ENCODE measurements at regions not wholly inside any gene's neighbourhood (a gene's known extent, or its start where the extent isn't known, plus 50 kb on each side); places are given as distances from the start of the nearest gene placed in this dataset.
A peak's percentile ranks its signal among the peaks of the same experiment; 100 is the strongest.

GRCh38 chr4:126241634-126242033 lies 926.9 kb downstream of the FAT4 start:
- Histone ChIP-seq H3K27ac (replicated peaks) (no peak overlapping the region), H3K4me3 (replicated peaks; ENCODE audit: insufficient read depth, low read length) (no peak overlapping the region), H3K27me3 (ENCODE audit: insufficient read depth, poor library complexity, severe bottlenecking) (no peaks in the 10 kb centered on the region)
- no peak for DNase-seq (ENCODE audit: low read depth in 1 of 2, low spot score in 1 of 2)
- TF ChIP-seq POLR2AphosphoS5 (IDR thresholded peaks at IDR 0.05; ENCODE audit: low read depth) (no peak), SPI1 (IDR thresholded peaks at IDR 0.05; ENCODE audit: borderline replicate concordance, low read depth) (no peak), CTCF (IDR thresholded peaks at IDR 0.05; ENCODE audit: insufficient read depth, low read length) (no peak), REST (IDR thresholded peaks at IDR 0.05; ENCODE audit: insufficient replicate concordance, low read depth) (no peak), GABPA (IDR thresholded peaks at IDR 0.05; ENCODE audit: low read depth) (no peak)

- H3K4me3 ChIP-seq (replicated peaks; ENCODE audit: insufficient read depth, low read length) = no peak overlapping the region
- TF ChIP-seq POLR2AphosphoS5 (IDR thresholded peaks at IDR 0.05; ENCODE audit: low read depth) = no peak
- TF ChIP-seq REST (IDR thresholded peaks at IDR 0.05; ENCODE audit: insufficient replicate concordance, low read depth) = no peak
- TF ChIP-seq GABPA (IDR thresholded peaks at IDR 0.05; ENCODE audit: low read depth) = no peak
- no peak for TF ChIP-seq SPI1 (IDR thresholded peaks at IDR 0.05; ENCODE audit: borderline replicate concordance, low read depth)
- no peak for TF ChIP-seq CTCF (IDR thresholded peaks at IDR 0.05; ENCODE audit: insufficient read depth, low read length)
- DNase-seq (ENCODE audit: low read depth in 1 of 2, low spot score in 1 of 2) = no peak
- H3K27ac ChIP-seq (replicated peaks) = no peak overlapping the region
- no peaks in the 10 kb centered on the region for H3K27me3 ChIP-seq (ENCODE audit: insufficient read depth, poor library complexity, severe bottlenecking)
These were observed 928.1 kb downstream of the FAT4 start for GRCh38 chr4:126242679-126243390.

GRCh38 chr4:126247409-126247808 lies 932.7 kb downstream of the FAT4 start:
- H3K4me3 ChIP-seq (replicated peaks; ENCODE audit: insufficient read depth, low read length) = no peak overlapping the region
- no peak overlapping the region for H3K27ac ChIP-seq (replicated peaks)
- H3K27me3 ChIP-seq (ENCODE audit: insufficient read depth, poor library complexity, severe bottlenecking) = no peaks in the 10 kb centered on the region
- TF ChIP-seq CTCF (IDR thresholded peaks at IDR 0.05; ENCODE audit: insufficient read depth, low read length) (no peak), SPI1 (IDR thresholded peaks at IDR 0.05; ENCODE audit: borderline replicate concordance, low read depth) (peak; percentile 24; the same call in 1 of the 2 replicates), GABPA (IDR thresholded peaks at IDR 0.05; ENCODE audit: low read depth) (no peak)
- DNase-seq (ENCODE audit: low read depth in 1 of 2, low spot score in 1 of 2) = no peak

- DNase-seq (ENCODE audit: low read depth in 1 of 2, low spot score in 1 of 2) = no peak
- no peak overlapping the region for H3K27ac ChIP-seq (replicated peaks)
- no peak for TF ChIP-seq GABPA (IDR thresholded peaks at IDR 0.05; ENCODE audit: low read depth)
- no peak for TF ChIP-seq POLR2AphosphoS5 (IDR thresholded peaks at IDR 0.05; ENCODE audit: low read depth)
- TF ChIP-seq REST (IDR thresholded peaks at IDR 0.05; ENCODE audit: insufficient replicate concordance, low read depth) = no peak
- TF ChIP-seq CTCF (IDR thresholded peaks at IDR 0.05; ENCODE audit: insufficient read depth, low read length) = no peak
- TF ChIP-seq SPI1 (IDR thresholded peaks at IDR 0.05; ENCODE audit: borderline replicate concordance, low read depth) = no peak
- H3K4me3 ChIP-seq (replicated peaks; ENCODE audit: insufficient read depth, low read length) = no peak overlapping the region
- H3K27me3 ChIP-seq (ENCODE audit: insufficient read depth, poor library complexity, severe bottlenecking) = no peaks in the 10 kb centered on the region
These were observed 935.3 kb downstream of the FAT4 start for GRCh38 chr4:126250006-126250405.

All from HL-60 (cell line).